ENCODE measurements at regions not wholly inside any gene's neighbourhood (a gene's known extent, or its start where the extent isn't known, plus 50 kb on each side); places are given as distances from the start of the nearest gene placed in this dataset.

DNA sequence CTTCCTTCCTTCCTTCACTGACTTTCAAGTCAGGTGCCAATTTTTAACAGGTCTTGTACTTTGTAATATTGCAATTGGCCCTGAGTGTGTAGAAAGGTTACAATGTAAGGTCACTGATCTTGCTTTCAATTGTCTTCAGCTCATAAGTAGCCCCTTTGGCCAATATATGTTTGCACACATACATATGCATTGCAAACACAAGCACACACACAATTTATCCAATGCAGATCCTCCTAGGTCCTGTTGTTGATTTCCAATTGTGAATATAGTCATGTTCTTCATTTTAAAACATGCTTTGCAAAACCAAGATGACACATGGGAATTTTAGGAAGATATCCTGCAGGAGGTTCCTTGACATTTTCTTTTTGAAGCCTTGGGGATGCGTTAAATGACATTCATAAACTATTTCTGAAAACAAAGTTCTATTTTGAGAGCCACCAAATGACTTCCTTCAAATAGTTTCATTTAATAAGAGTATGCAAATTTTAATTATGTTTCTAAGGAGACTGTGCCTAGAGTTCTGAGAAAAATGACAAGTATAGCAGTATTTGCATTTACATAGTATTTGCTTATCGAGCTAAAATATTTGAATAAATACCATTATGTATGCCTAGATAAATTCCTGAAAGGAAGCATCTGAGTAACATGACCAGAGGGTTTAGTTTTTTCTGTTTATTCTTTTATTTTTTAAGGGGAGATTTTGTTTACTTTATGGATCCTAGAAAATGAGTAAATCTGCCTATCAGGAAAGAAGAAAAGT is 117.1 kb upstream of the TMEFF2 start:
- Histone ChIP-seq H4K91ac (ENCODE audit: low read length) (no peak overlapping the region), H3K27ac (ENCODE audit: low read length, poor library complexity, severe bottlenecking) (no peak overlapping the region), H3K9ac (ENCODE audit: low read length) (no peak overlapping the region), H2BK12ac (ENCODE audit: low read length in 2 of 2) (no peak overlapping the region), H3K79me1 (replicated peaks; ENCODE audit: low read length, poor library complexity, severe bottlenecking) (no peaks in the 10 kb centered on the region), H3K14ac (ENCODE audit: low read length in 2 of 2) (no peak overlapping the region), H2AFZ (ENCODE audit: low read depth, low read length) (no peak overlapping the region), H3K27me3 (ENCODE audit: control insufficient read depth in 1 of 2, insufficient read depth in 1 of 2, low read length in 2 of 2) (no peaks in the 10 kb centered on the region), H3K36me3 (ENCODE audit: control insufficient read depth in 1 of 2, insufficient read depth in 2 of 2, low read depth in 1 of 2, low read length in 2 of 2) (no peaks in the 10 kb centered on the region), H3K4me1 (ENCODE audit: control insufficient read depth, insufficient read depth, low read depth, low read length) (no peaks in the 10 kb centered on the region), H3K18ac (ENCODE audit: low read depth in 1 of 2, low read length in 2 of 2) (no peak overlapping the region), H3K9me3 (ENCODE audit: control insufficient read depth, low read length) (no peaks in the 10 kb centered on the region), H2AK5ac (ENCODE audit: low read length, severe bottlenecking) (no peak overlapping the region), H2BK15ac (ENCODE audit: low read depth, poor library complexity, severe bottlenecking) (no peak overlapping the region), H4K8ac (ENCODE audit: low read length) (no peak overlapping the region), H2BK120ac (ENCODE audit: low read depth, low read length) (no peak overlapping the region), H2BK5ac (ENCODE audit: low read depth, low read length, poor library complexity, severe bottlenecking) (no peak overlapping the region), H3K4ac (ENCODE audit: low read depth in 1 of 2, low read length in 2 of 2) (no peak overlapping the region), H3K4me3 (ENCODE audit: insufficient read depth in 1 of 2, low read depth in 1 of 2, low read length in 2 of 2) (no peak overlapping the region), H3K23ac (ENCODE audit: low read length in 2 of 2) (no peak overlapping the region), H3K4me2 (ENCODE audit: low read length, poor library complexity, severe bottlenecking) (no peak overlapping the region)
- DNase-seq = no peak
- WGBS = no CpG with 5 or more reads among the region's 2 CpGs

DNA sequence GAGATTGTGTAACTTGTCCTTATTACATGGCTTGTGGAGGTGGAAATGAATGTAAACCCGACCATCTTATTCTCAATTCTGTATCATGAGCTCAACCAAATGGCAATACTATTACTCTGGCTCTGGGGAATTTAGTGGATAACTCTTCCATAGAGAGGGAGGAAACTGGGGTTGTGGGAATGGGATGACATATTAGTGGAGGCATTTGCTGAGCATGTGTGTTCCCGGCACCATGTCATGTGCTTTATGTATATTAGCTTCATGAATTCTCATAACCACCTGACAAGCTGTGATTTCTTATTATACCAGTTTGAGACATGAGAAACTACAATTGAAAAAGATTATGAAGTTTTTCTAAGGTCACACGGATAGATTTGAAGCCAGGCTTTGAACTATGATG is 112.8 kb upstream of the TMEFF2 start:
- H3K36me3 ChIP-seq (ENCODE audit: control insufficient read depth in 1 of 2, insufficient read depth in 2 of 2, low read depth in 1 of 2, low read length in 2 of 2) = no peaks in the 10 kb centered on the region
- no peaks in the 10 kb centered on the region for H3K27me3 ChIP-seq (ENCODE audit: control insufficient read depth in 1 of 2, insufficient read depth in 1 of 2, low read length in 2 of 2)
- H2BK120ac ChIP-seq (ENCODE audit: low read depth, low read length) = no peak overlapping the region
- no peak overlapping the region for H2AFZ ChIP-seq (ENCODE audit: low read depth, low read length)
- no peak overlapping the region for H2BK12ac ChIP-seq (ENCODE audit: low read length in 2 of 2)
- H3K4me3 ChIP-seq (ENCODE audit: insufficient read depth in 1 of 2, low read depth in 1 of 2, low read length in 2 of 2) = no peak overlapping the region
- H3K18ac ChIP-seq (ENCODE audit: low read depth in 1 of 2, low read length in 2 of 2) = no peak overlapping the region
- no peak overlapping the region for H2AK5ac ChIP-seq (ENCODE audit: low read length, severe bottlenecking)
- no peak overlapping the region for H3K4ac ChIP-seq (ENCODE audit: low read depth in 1 of 2, low read length in 2 of 2)
- H3K79me1 ChIP-seq (replicated peaks; ENCODE audit: low read length, poor library complexity, severe bottlenecking) = no peaks in the 10 kb centered on the region
- H4K8ac ChIP-seq (ENCODE audit: low read length) = no peak overlapping the region
- H3K4me1 ChIP-seq (ENCODE audit: control insufficient read depth, insufficient read depth, low read depth, low read length) = no peaks in the 10 kb centered on the region
- H2BK15ac ChIP-seq (ENCODE audit: low read depth, poor library complexity, severe bottlenecking) = no peak overlapping the region
- H3K23ac ChIP-seq (ENCODE audit: low read length in 2 of 2) = no peak overlapping the region
- H4K91ac ChIP-seq (ENCODE audit: low read length) = no peak overlapping the region
- no peak overlapping the region for H3K4me2 ChIP-seq (ENCODE audit: low read length, poor library complexity, severe bottlenecking)
- no peak overlapping the region for H3K27ac ChIP-seq (ENCODE audit: low read length, poor library complexity, severe bottlenecking)
- no peak for DNase-seq
- H3K9me3 ChIP-seq (ENCODE audit: control insufficient read depth, low read length) = no peaks in the 10 kb centered on the region
- WGBS = 89% methylated on average over 1 of the region's 3 CpGs
- no peak overlapping the region for H3K14ac ChIP-seq (ENCODE audit: low read length in 2 of 2)
- no peak overlapping the region for H3K9ac ChIP-seq (ENCODE audit: low read length)
- H2BK5ac ChIP-seq (ENCODE audit: low read depth, low read length, poor library complexity, severe bottlenecking) = no peak overlapping the region

GRCh38 chr2:192298664-192299063 is 103.9 kb upstream of the TMEFF2 start:
- Histone ChIP-seq H2AFZ (ENCODE audit: low read depth, low read length) (no peak overlapping the region), H3K27me3 (ENCODE audit: control insufficient read depth in 1 of 2, insufficient read depth in 1 of 2, low read length in 2 of 2) (no peaks in the 10 kb centered on the region), H3K27ac (ENCODE audit: low read length, poor library complexity, severe bottlenecking) (no peak overlapping the region), H3K4me3 (ENCODE audit: insufficient read depth in 1 of 2, low read depth in 1 of 2, low read length in 2 of 2) (no peak overlapping the region), H3K18ac (ENCODE audit: low read depth in 1 of 2, low read length in 2 of 2) (no peak overlapping the region), H3K4me2 (ENCODE audit: low read length, poor library complexity, severe bottlenecking) (no peak overlapping the region), H3K23ac (ENCODE audit: low read length in 2 of 2) (no peak overlapping the region), H2AK5ac (ENCODE audit: low read length, severe bottlenecking) (no peak overlapping the region), H2BK5ac (ENCODE audit: low read depth, low read length, poor library complexity, severe bottlenecking) (no peak overlapping the region), H3K79me1 (replicated peaks; ENCODE audit: low read length, poor library complexity, severe bottlenecking) (no peaks in the 10 kb centered on the region), H2BK15ac (ENCODE audit: low read depth, poor library complexity, severe bottlenecking) (no peak overlapping the region), H3K36me3 (ENCODE audit: control insufficient read depth in 1 of 2, insufficient read depth in 2 of 2, low read depth in 1 of 2, low read length in 2 of 2) (no peaks in the 10 kb centered on the region), H4K91ac (ENCODE audit: low read length) (no peak overlapping the region), H3K14ac (ENCODE audit: low read length in 2 of 2) (no peak overlapping the region), H2BK12ac (ENCODE audit: low read length in 2 of 2) (no peak overlapping the region), H3K9ac (ENCODE audit: low read length) (no peak overlapping the region), H3K9me3 (ENCODE audit: control insufficient read depth, low read length) (no peaks in the 10 kb centered on the region), H2BK120ac (ENCODE audit: low read depth, low read length) (no peak overlapping the region), H3K4me1 (ENCODE audit: control insufficient read depth, insufficient read depth, low read depth, low read length) (no peaks in the 10 kb centered on the region), H3K4ac (ENCODE audit: low read depth in 1 of 2, low read length in 2 of 2) (no peak overlapping the region), H4K8ac (ENCODE audit: low read length) (no peak overlapping the region)
- no peak for DNase-seq
- 25% methylated on average over 1 of the region's 3 CpGs for WGBS

GRCh38 chr2:192292478-192292877 is 97.7 kb upstream of the TMEFF2 start:
- Histone ChIP-seq H3K27ac (ENCODE audit: low read length, poor library complexity, severe bottlenecking) (no peak overlapping the region), H2AFZ (ENCODE audit: low read depth, low read length) (no peak overlapping the region), H3K27me3 (ENCODE audit: control insufficient read depth in 1 of 2, insufficient read depth in 1 of 2, low read length in 2 of 2) (no peaks in the 10 kb centered on the region), H2BK5ac (ENCODE audit: low read depth, low read length, poor library complexity, severe bottlenecking) (no peak overlapping the region), H3K4ac (ENCODE audit: low read depth in 1 of 2, low read length in 2 of 2) (no peak overlapping the region), H3K9me3 (ENCODE audit: control insufficient read depth, low read length) (no peaks in the 10 kb centered on the region), H2BK15ac (ENCODE audit: low read depth, poor library complexity, severe bottlenecking) (no peak overlapping the region), H3K23ac (ENCODE audit: low read length in 2 of 2) (no peak overlapping the region), H2BK120ac (ENCODE audit: low read depth, low read length) (no peak overlapping the region), H3K4me3 (ENCODE audit: insufficient read depth in 1 of 2, low read depth in 1 of 2, low read length in 2 of 2) (no peak overlapping the region), H3K4me1 (ENCODE audit: control insufficient read depth, insufficient read depth, low read depth, low read length) (no peaks in the 10 kb centered on the region), H3K18ac (ENCODE audit: low read depth in 1 of 2, low read length in 2 of 2) (no peak overlapping the region), H3K4me2 (ENCODE audit: low read length, poor library complexity, severe bottlenecking) (no peak overlapping the region), H4K91ac (ENCODE audit: low read length) (no peak overlapping the region), H3K79me1 (replicated peaks; ENCODE audit: low read length, poor library complexity, severe bottlenecking) (no peaks in the 10 kb centered on the region), H3K36me3 (ENCODE audit: control insufficient read depth in 1 of 2, insufficient read depth in 2 of 2, low read depth in 1 of 2, low read length in 2 of 2) (no peaks in the 10 kb centered on the region), H2AK5ac (ENCODE audit: low read length, severe bottlenecking) (no peak overlapping the region), H3K9ac (ENCODE audit: low read length) (no peak overlapping the region), H4K8ac (ENCODE audit: low read length) (no peak overlapping the region), H2BK12ac (ENCODE audit: low read length in 2 of 2) (no peak overlapping the region), H3K14ac (ENCODE audit: low read length in 2 of 2) (no peak overlapping the region)
- DNase-seq = no peak
- WGBS = no CpG with 5 or more reads among the region's 2 CpGs
